ENCODE measurements at regions not wholly inside any gene's neighbourhood (a gene's known extent, or its start where the extent isn't known, plus 50 kb on each side); places are given as distances from the start of the nearest gene placed in this dataset.

GRCh38 chr2:235114286-235114685, 162.5 kb downstream of the SH3BP4 start:
- no peaks in the 10 kb centered on the region for H3K36me3 ChIP-seq (ENCODE audit: control insufficient read depth in 2 of 2, insufficient read depth in 1 of 2, low read length in 2 of 2)
- no peak overlapping the region for H3K4me3 ChIP-seq (ENCODE audit: low read depth, low read length)
- POLR2A ChIA-PET, result no interaction called here
- CTCF ChIA-PET, result interaction anchor here (2.0 kb wide), 1 partner anchor 569 kb away, joined by 11 read pairs; no protein-coding TSS in a partner anchor
- no peak overlapping the region for H3K27ac ChIP-seq (ENCODE audit: extremely low read depth, low read depth, low read length)
- no peaks in the 10 kb centered on the region for H3K4me1 ChIP-seq (ENCODE audit: control insufficient read depth, insufficient read depth, low read length)
- no peak for TF ChIP-seq ZNF792 (tag by site-specific recombination; IDR thresholded peaks at IDR 0.05)
- no peak for TF ChIP-seq ZNF114 (tag by site-specific recombination; IDR thresholded peaks at IDR 0.05)
- TF ChIP-seq ZNF211 (tag by site-specific recombination; IDR thresholded peaks at IDR 0.05; ENCODE audit: low read depth), result no peak
- no peak for TF ChIP-seq ZNF169 (tag by site-specific recombination; IDR thresholded peaks at IDR 0.05)
- TF ChIP-seq PRDM2 (tag by site-specific recombination; IDR thresholded peaks at IDR 0.05; ENCODE audit: borderline replicate concordance), result no peak
- no peak for TF ChIP-seq ZNF501 (tag by site-specific recombination; IDR thresholded peaks at IDR 0.05)
- no peak for TF ChIP-seq PBX3 (CRISPR knock-in tag; IDR thresholded peaks at IDR 0.05)
- no peak for TF ChIP-seq ZSCAN4 (tag by site-specific recombination; IDR thresholded peaks at IDR 0.05)
- TF ChIP-seq PRDM10 (tag by site-specific recombination; IDR thresholded peaks at IDR 0.05), result no peak
- TF ChIP-seq ZNF473 (tag by site-specific recombination; IDR thresholded peaks at IDR 0.05), result no peak
- no peak for TF ChIP-seq WT1 (tag by site-specific recombination; IDR thresholded peaks at IDR 0.05)
- TF ChIP-seq ZNF791 (tag by site-specific recombination; IDR thresholded peaks at IDR 0.05), result no peak
- no peak for TF ChIP-seq ZNF530 (tag by site-specific recombination; IDR thresholded peaks at IDR 0.05; ENCODE audit: low read depth)
- no peaks in the 10 kb centered on the region for H3K9me3 ChIP-seq (ENCODE audit: control insufficient read depth, insufficient read depth, low read depth, low read length)

- no peaks in the 10 kb centered on the region for H3K4me1 ChIP-seq (ENCODE audit: control insufficient read depth, insufficient read depth, low read length)
- CTCF ChIA-PET, result interaction anchor here (0.6 to 3.0 kb wide), 17 partner anchors 8 to 1140 kb away, joined by 3 to 24 read pairs (median 4); no protein-coding TSS in a partner anchor
- TF ChIP-seq ZNF501 (tag by site-specific recombination; IDR thresholded peaks at IDR 0.05) (no peak), ZBTB7A (tag by site-specific recombination; IDR thresholded peaks at IDR 0.05; ENCODE audit: low read depth) (no peak), ZSCAN4 (tag by site-specific recombination; IDR thresholded peaks at IDR 0.05) (no peak), ZNF521 (tag by site-specific recombination; IDR thresholded peaks at IDR 0.05) (no peak), SCRT1 (tag by site-specific recombination; IDR thresholded peaks at IDR 0.05; ENCODE audit: borderline replicate concordance) (no peak), ZSCAN23 (tag by site-specific recombination; IDR thresholded peaks at IDR 0.05) (no peak), EGR2 (tag by site-specific recombination; IDR thresholded peaks at IDR 0.05; ENCODE audit: low read depth) (no peak), HOXC10 (CRISPR knock-in tag; IDR thresholded peaks at IDR 0.05) (no peak), SCRT2 (tag by site-specific recombination; IDR thresholded peaks at IDR 0.05) (no peak), ZNF600 (tag by site-specific recombination; IDR thresholded peaks at IDR 0.05) (no peak), ZNF707 (tag by site-specific recombination; IDR thresholded peaks at IDR 0.05) (no peak), HOXD13 (CRISPR knock-in tag; IDR thresholded peaks at IDR 0.05; ENCODE audit: borderline replicate concordance) (no peak)
These were observed 163.7 kb downstream of the SH3BP4 start for GRCh38 chr2:235115521-235115920.

More at GRCh38 chr2:235115521-235115920, 163.7 kb downstream of the SH3BP4 start:
- Histone ChIP-seq H3K36me3 (ENCODE audit: control insufficient read depth in 2 of 2, insufficient read depth in 1 of 2, low read length in 2 of 2) (no peaks in the 10 kb centered on the region), H3K4me3 (ENCODE audit: low read depth, low read length) (no peak overlapping the region), H3K9me3 (ENCODE audit: control insufficient read depth, insufficient read depth, low read depth, low read length) (no peaks in the 10 kb centered on the region), H3K27ac (ENCODE audit: extremely low read depth, low read depth, low read length) (no peak overlapping the region)
- POLR2A ChIA-PET, result no interaction called here

Data from HEK293 (cell line).